WTC11 (cell line): ENCODE measurements at regions not wholly inside any gene's neighbourhood (a gene's known extent, or its start where the extent isn't known, plus 50 kb on each side); places are given as distances from the start of the nearest gene placed in this dataset.

Experiments
- ATAC-seq: fragments of 200-7000 bp; cut with Tn5 transposase; 2 replicates; pipeline ENCODE4 v1.10.0; 2021; ENCODE audit warnings: mild to moderate bottlenecking, moderate library complexity
- CTCF ChIA-PET: fragments of 300-600 bp; sonication (Branson Sonifier 250); formaldehyde crosslinking; loops from one replicate; lab custom pipeline; 2021; ENCODE audit warnings: antibody characterized with exemption; lab: Charles Lee
- POLR2A ChIA-PET: fragments of 350-600 bp; sonication (Branson Sonifier 250); formaldehyde crosslinking; loops from one replicate; lab custom pipeline; 2021; ENCODE audit warnings: antibody characterized with exemption; lab: Charles Lee
- DNase-seq: peaks from one replicate; pipeline ENCODE4 v3.0.0; 2021; ENCODE audit warnings: low spot score
- H3K27ac Mint-ChIP-seq: 2 replicates; pipeline ENCODE4 v1.8.0; 2021; ENCODE audit warnings: mixed read lengths
- H3K27me3 Mint-ChIP-seq: 2 replicates; pipeline ENCODE4 v1.8.0; 2021; ENCODE audit warnings: low read depth, mild to moderate bottlenecking, moderate library complexity, mixed read lengths
- H3K36me3 Mint-ChIP-seq: 2 replicates; pipeline ENCODE4 v1.8.0; 2021; ENCODE audit warnings: mixed read lengths
- H3K4me1 Mint-ChIP-seq: 2 replicates; pipeline ENCODE4 v1.8.0; 2022; ENCODE audit warnings: mixed read lengths
- H3K4me3 Mint-ChIP-seq: 2 replicates; pipeline ENCODE4 v1.8.0; 2021; ENCODE audit warnings: mild to moderate bottlenecking, moderate library complexity, mixed read lengths
- H3K9me3 Mint-ChIP-seq: 2 replicates; pipeline ENCODE4 v1.8.0; 2021; ENCODE audit warnings: mixed read lengths
- ATF1 ChIP-seq: sonication (generic); formaldehyde crosslinking; IDR thresholded peaks from 2 replicates; pipeline ENCODE4 v1.8.1; 2023; ENCODE audit warnings: mild to moderate bottlenecking, moderate library complexity, missing genetic modification reagents
- CBFB ChIP-seq: sonication (generic); formaldehyde crosslinking; IDR thresholded peaks from 2 replicates; pipeline ENCODE4 v1.8.1; 2022; ENCODE audit warnings: mild to moderate bottlenecking, low read depth, missing genetic modification reagents
- ETV6 ChIP-seq: sonication (generic); formaldehyde crosslinking; IDR thresholded peaks from 2 replicates; pipeline ENCODE4 v1.8.1; 2022; ENCODE audit warnings: mild to moderate bottlenecking, missing genetic modification reagents
- FOXP1 ChIP-seq: sonication (generic); formaldehyde crosslinking; IDR thresholded peaks from 2 replicates; pipeline ENCODE4 v1.8.0; 2022; ENCODE audit warnings: missing genetic modification reagents, mild to moderate bottlenecking, moderate library complexity, borderline replicate concordance
- GABPB1 ChIP-seq: sonication (generic); formaldehyde crosslinking; IDR thresholded peaks from 2 replicates; pipeline ENCODE4 v1.8.1; 2023; ENCODE audit warnings: mild to moderate bottlenecking, missing genetic modification reagents
- GTF2I ChIP-seq: fragments of 250-450 bp; sonication (Bioruptor Pico); conservative IDR thresholded peaks from 2 replicates; pipeline ENCODE4 v1.4.0; 2021; ENCODE audit warnings: mild to moderate bottlenecking
- NFATC4 ChIP-seq: fragments of 250-450 bp; sonication (Bioruptor Pico); IDR thresholded peaks from 2 replicates; pipeline ENCODE4 v1.9.0; 2021; ENCODE audit warnings: mild to moderate bottlenecking
- NFE2L1 ChIP-seq: sonication (generic); formaldehyde crosslinking; IDR thresholded peaks from 2 replicates; pipeline ENCODE4 v1.8.1; 2023; ENCODE audit warnings: missing genetic modification reagents
- NR3C1 ChIP-seq: sonication (generic); formaldehyde crosslinking; conservative IDR thresholded peaks from 2 replicates; pipeline ENCODE4 v1.8.1; 2023; ENCODE audit warnings: low read depth, mild to moderate bottlenecking, missing genetic modification reagents
- PRRX2 ChIP-seq: fragments of 250-450 bp; sonication (Bioruptor Pico); IDR thresholded peaks from 2 replicates; pipeline ENCODE4 v1.8.0; 2021; ENCODE audit warnings: mild to moderate bottlenecking
- TCF7 ChIP-seq: sonication (generic); formaldehyde crosslinking; IDR thresholded peaks from 2 replicates; pipeline ENCODE4 v1.8.0; 2022; ENCODE audit warnings: mild to moderate bottlenecking, low read depth, missing genetic modification reagents, moderate library complexity
- TEAD1 ChIP-seq: sonication (generic); formaldehyde crosslinking; IDR thresholded peaks from 2 replicates; pipeline ENCODE4 v1.8.0; 2022; ENCODE audit warnings: mild to moderate bottlenecking, missing genetic modification reagents
- ZNF263 ChIP-seq: sonication (generic); formaldehyde crosslinking; IDR thresholded peaks from 2 replicates; pipeline ENCODE4 v1.8.1; 2022; ENCODE audit warnings: low read depth, mild to moderate bottlenecking, moderate library complexity, missing genetic modification reagents
- ZNF671 ChIP-seq: fragments of 250-450 bp; sonication (Bioruptor Pico); IDR thresholded peaks from 2 replicates; pipeline ENCODE4 v1.8.0; 2021; ENCODE audit warnings: mild to moderate bottlenecking
- TF ChIP-seq, protein P1 (sequence below): sonication (generic); formaldehyde crosslinking; IDR thresholded peaks from 2 replicates; pipeline ENCODE4 v1.8.0; 2023; ENCODE audit warnings: missing genetic modification reagents
- TF ChIP-seq, protein P2 (sequence below): sonication (generic); formaldehyde crosslinking; IDR thresholded peaks from 2 replicates; pipeline ENCODE4 v1.8.0; 2023; ENCODE audit warnings: mild to moderate bottlenecking, missing genetic modification reagents
- TF ChIP-seq, protein P3 (sequence below): sonication (generic); formaldehyde crosslinking; IDR thresholded peaks from 2 replicates; pipeline ENCODE4 v1.8.0; 2022; ENCODE audit warnings: mild to moderate bottlenecking, missing genetic modification reagents
- TF ChIP-seq, protein P4 (sequence below): sonication (generic); formaldehyde crosslinking; IDR thresholded peaks from 2 replicates; pipeline ENCODE4 v1.8.1; 2022; ENCODE audit warnings: mild to moderate bottlenecking, moderate library complexity, missing genetic modification reagents
- TF ChIP-seq, protein P5 (sequence below): sonication (generic); formaldehyde crosslinking; conservative IDR thresholded peaks from 2 replicates; pipeline ENCODE4 v1.8.1; 2023; ENCODE audit warnings: mild to moderate bottlenecking, low read depth, missing genetic modification reagents, moderate library complexity
- TF ChIP-seq, protein P6 (sequence below): fragments of 250-450 bp; sonication (Bioruptor Pico); IDR thresholded peaks from 2 replicates; pipeline ENCODE4 v1.9.0; 2021; ENCODE audit warnings: mild to moderate bottlenecking
- TF ChIP-seq, protein P7 (sequence below): sonication (generic); formaldehyde crosslinking; IDR thresholded peaks from 2 replicates; pipeline ENCODE4 v1.8.0; 2022; ENCODE audit warnings: mild to moderate bottlenecking, missing genetic modification reagents

DNA sequence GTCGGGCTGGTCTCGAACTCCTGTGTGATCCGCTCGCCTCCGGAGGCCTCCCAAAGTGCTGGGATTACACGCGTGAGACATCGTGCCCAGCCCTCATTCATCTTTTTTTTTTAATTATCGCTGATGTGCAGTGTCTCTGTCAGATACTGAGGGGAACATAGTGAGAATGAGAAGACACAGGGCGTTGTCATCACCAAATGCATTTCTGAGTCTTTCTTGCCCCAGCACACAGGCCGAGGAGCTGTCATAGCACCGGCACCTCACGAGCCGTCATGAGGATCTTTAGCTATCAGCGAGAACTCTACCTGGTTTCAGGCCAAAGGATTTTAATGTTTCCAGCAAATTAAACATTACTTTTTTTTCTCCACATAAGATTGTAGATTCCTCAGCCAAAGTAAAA lies 548.0 kb upstream of the SOX11 start:
- DNase-seq: no peak
- H3K27ac Mint-ChIP-seq: no peak overlapping the region
- H3K36me3 Mint-ChIP-seq: peaks cover 55% of the 10 kb centered on the region
- POLR2A ChIA-PET: no interaction called here
- no peak for ATAC-seq
- H3K4me3 Mint-ChIP-seq: no peak overlapping the region
- peaks cover 63% of the 10 kb centered on the region for H3K9me3 Mint-ChIP-seq
- TF ChIP-seq NFE2L1 (CRISPR knock-in tag): no peak
- no peak for TF ChIP-seq ATF1 (CRISPR knock-in tag)
- TF ChIP-seq, all 79 proteins: peak for 0
- Mint-ChIP-seq H3K27me3 (no peaks in the 10 kb centered on the region; the same call in 1 of the 2 replicates), H3K4me1 (no peaks in the 10 kb centered on the region)
- CTCF ChIA-PET: no interaction called here

DNA sequence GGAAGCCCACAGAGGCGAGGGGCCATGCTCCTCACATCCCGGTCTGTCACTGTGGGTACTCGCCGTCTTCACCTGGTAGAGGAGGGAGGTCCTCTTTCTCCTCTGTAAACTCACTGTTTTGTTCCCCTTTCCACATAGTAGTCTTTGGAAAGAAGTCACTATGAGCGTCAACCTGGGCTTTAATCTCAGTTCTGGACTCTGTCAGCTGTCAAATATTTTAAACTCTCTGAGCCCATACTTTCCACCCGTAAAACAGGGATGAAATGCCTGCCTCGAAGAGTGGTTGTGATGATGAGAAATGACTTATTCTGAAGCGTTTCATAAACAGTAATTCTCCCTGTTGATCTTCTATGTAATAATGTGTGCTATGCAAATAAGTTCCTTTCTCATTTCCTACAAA lies 547.1 kb upstream of the SOX11 start:
- ChIA-PET POLR2A (no interaction called here), CTCF (no interaction called here)
- no peaks in the 10 kb centered on the region; the same call in 1 of the 2 replicates for H3K27me3 Mint-ChIP-seq
- DNase-seq (no peak), ATAC-seq (no peak)
- H3K4me1 Mint-ChIP-seq: no peaks in the 10 kb centered on the region
- H3K4me3 Mint-ChIP-seq: no peak overlapping the region
- peaks cover 48% of the 10 kb centered on the region for H3K36me3 Mint-ChIP-seq
- peaks cover 62% of the 10 kb centered on the region for H3K9me3 Mint-ChIP-seq
- TF ChIP-seq, protein P1, sequence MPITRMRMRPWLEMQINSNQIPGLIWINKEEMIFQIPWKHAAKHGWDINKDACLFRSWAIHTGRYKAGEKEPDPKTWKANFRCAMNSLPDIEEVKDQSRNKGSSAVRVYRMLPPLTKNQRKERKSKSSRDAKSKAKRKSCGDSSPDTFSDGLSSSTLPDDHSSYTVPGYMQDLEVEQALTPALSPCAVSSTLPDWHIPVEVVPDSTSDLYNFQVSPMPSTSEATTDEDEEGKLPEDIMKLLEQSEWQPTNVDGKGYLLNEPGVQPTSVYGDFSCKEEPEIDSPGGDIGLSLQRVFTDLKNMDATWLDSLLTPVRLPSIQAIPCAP: no peak
- TF ChIP-seq PRRX2 (CRISPR knock-in tag) (no peak), ZNF263 (CRISPR knock-in tag) (no peak), NR3C1 (CRISPR knock-in tag) (no peak), GABPB1 (CRISPR knock-in tag) (no peak), ZNF671 (CRISPR knock-in tag) (no peak), TCF7 (no peak), NFATC4 (CRISPR knock-in tag) (no peak), ETV6 (CRISPR knock-in tag) (no peak), FOXP1 (CRISPR knock-in tag) (no peak), TEAD1 (no peak), GTF2I (CRISPR knock-in tag) (no peak), CBFB (CRISPR knock-in tag) (no peak)
- TF ChIP-seq, protein P2, sequence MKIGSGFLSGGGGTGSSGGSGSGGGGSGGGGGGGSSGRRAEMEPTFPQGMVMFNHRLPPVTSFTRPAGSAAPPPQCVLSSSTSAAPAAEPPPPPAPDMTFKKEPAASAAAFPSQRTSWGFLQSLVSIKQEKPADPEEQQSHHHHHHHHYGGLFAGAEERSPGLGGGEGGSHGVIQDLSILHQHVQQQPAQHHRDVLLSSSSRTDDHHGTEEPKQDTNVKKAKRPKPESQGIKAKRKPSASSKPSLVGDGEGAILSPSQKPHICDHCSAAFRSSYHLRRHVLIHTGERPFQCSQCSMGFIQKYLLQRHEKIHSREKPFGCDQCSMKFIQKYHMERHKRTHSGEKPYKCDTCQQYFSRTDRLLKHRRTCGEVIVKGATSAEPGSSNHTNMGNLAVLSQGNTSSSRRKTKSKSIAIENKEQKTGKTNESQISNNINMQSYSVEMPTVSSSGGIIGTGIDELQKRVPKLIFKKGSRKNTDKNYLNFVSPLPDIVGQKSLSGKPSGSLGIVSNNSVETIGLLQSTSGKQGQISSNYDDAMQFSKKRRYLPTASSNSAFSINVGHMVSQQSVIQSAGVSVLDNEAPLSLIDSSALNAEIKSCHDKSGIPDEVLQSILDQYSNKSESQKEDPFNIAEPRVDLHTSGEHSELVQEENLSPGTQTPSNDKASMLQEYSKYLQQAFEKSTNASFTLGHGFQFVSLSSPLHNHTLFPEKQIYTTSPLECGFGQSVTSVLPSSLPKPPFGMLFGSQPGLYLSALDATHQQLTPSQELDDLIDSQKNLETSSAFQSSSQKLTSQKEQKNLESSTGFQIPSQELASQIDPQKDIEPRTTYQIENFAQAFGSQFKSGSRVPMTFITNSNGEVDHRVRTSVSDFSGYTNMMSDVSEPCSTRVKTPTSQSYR: no peak
- TF ChIP-seq, protein P3, sequence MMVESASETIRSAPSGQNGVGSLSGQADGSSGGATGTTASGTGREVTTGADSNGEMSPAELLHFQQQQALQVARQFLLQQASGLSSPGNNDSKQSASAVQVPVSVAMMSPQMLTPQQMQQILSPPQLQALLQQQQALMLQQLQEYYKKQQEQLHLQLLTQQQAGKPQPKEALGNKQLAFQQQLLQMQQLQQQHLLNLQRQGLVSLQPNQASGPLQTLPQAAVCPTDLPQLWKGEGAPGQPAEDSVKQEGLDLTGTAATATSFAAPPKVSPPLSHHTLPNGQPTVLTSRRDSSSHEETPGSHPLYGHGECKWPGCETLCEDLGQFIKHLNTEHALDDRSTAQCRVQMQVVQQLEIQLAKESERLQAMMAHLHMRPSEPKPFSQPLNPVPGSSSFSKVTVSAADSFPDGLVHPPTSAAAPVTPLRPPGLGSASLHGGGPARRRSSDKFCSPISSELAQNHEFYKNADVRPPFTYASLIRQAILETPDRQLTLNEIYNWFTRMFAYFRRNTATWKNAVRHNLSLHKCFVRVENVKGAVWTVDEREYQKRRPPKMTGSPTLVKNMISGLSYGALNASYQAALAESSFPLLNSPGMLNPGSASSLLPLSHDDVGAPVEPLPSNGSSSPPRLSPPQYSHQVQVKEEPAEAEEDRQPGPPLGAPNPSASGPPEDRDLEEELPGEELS: no peak
- TF ChIP-seq, protein P4, sequence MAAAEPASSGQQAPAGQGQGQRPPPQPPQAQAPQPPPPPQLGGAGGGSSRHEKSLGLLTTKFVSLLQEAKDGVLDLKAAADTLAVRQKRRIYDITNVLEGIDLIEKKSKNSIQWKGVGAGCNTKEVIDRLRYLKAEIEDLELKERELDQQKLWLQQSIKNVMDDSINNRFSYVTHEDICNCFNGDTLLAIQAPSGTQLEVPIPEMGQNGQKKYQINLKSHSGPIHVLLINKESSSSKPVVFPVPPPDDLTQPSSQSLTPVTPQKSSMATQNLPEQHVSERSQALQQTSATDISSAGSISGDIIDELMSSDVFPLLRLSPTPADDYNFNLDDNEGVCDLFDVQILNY (CRISPR knock-in tag): no peak
- TF ChIP-seq, protein P5, sequence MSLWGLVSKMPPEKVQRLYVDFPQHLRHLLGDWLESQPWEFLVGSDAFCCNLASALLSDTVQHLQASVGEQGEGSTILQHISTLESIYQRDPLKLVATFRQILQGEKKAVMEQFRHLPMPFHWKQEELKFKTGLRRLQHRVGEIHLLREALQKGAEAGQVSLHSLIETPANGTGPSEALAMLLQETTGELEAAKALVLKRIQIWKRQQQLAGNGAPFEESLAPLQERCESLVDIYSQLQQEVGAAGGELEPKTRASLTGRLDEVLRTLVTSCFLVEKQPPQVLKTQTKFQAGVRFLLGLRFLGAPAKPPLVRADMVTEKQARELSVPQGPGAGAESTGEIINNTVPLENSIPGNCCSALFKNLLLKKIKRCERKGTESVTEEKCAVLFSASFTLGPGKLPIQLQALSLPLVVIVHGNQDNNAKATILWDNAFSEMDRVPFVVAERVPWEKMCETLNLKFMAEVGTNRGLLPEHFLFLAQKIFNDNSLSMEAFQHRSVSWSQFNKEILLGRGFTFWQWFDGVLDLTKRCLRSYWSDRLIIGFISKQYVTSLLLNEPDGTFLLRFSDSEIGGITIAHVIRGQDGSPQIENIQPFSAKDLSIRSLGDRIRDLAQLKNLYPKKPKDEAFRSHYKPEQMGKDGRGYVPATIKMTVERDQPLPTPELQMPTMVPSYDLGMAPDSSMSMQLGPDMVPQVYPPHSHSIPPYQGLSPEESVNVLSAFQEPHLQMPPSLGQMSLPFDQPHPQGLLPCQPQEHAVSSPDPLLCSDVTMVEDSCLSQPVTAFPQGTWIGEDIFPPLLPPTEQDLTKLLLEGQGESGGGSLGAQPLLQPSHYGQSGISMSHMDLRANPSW (CRISPR knock-in tag): no peak
- TF ChIP-seq, protein P6, sequence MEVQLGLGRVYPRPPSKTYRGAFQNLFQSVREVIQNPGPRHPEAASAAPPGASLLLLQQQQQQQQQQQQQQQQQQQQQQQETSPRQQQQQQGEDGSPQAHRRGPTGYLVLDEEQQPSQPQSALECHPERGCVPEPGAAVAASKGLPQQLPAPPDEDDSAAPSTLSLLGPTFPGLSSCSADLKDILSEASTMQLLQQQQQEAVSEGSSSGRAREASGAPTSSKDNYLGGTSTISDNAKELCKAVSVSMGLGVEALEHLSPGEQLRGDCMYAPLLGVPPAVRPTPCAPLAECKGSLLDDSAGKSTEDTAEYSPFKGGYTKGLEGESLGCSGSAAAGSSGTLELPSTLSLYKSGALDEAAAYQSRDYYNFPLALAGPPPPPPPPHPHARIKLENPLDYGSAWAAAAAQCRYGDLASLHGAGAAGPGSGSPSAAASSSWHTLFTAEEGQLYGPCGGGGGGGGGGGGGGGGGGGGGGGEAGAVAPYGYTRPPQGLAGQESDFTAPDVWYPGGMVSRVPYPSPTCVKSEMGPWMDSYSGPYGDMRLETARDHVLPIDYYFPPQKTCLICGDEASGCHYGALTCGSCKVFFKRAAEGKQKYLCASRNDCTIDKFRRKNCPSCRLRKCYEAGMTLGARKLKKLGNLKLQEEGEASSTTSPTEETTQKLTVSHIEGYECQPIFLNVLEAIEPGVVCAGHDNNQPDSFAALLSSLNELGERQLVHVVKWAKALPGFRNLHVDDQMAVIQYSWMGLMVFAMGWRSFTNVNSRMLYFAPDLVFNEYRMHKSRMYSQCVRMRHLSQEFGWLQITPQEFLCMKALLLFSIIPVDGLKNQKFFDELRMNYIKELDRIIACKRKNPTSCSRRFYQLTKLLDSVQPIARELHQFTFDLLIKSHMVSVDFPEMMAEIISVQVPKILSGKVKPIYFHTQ: no peak
- TF ChIP-seq, protein P7, sequence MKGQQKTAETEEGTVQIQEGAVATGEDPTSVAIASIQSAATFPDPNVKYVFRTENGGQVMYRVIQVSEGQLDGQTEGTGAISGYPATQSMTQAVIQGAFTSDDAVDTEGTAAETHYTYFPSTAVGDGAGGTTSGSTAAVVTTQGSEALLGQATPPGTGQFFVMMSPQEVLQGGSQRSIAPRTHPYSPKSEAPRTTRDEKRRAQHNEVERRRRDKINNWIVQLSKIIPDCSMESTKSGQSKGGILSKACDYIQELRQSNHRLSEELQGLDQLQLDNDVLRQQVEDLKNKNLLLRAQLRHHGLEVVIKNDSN: no peak
- no peak overlapping the region for H3K27ac Mint-ChIP-seq
